NCI-H1930 (cell line): ENCODE measurements at regions not wholly inside any gene's neighbourhood (a gene's known extent, or its start where the extent isn't known, plus 50 kb on each side); places are given as distances from the start of the nearest gene placed in this dataset.

Experiments used
- DNase-seq, 2 experiments: peaks; one replicate each; lab custom pipeline; 2025; lab: John Stamatoyannopoulos, UW

- no peak for DNase-seq
These were observed 107.6 kb upstream of the PRSS58 start for GRCh38 chr7:142365410-142365842.

DNA sequence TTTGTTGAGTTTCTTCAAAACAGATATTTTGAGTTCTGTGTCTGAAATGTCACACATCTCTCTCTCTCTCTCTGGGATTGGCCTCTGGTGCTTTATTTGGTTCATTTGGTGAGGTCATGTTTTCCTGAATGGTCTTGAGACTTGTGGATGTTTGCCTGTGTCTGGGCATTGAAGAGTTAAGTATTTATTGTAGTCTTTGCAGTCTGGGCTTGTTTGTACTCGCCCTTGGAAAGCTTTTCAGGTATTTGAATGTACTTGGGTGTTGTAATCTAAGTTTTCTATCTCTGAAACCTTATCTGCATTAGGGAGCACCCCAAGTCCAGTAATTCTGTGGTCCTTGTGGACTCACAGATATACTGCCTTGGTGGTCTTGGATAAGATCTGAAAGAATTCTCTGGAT, 106.7 kb upstream of the PRSS58 start:
- DNase-seq = no peak

DNA sequence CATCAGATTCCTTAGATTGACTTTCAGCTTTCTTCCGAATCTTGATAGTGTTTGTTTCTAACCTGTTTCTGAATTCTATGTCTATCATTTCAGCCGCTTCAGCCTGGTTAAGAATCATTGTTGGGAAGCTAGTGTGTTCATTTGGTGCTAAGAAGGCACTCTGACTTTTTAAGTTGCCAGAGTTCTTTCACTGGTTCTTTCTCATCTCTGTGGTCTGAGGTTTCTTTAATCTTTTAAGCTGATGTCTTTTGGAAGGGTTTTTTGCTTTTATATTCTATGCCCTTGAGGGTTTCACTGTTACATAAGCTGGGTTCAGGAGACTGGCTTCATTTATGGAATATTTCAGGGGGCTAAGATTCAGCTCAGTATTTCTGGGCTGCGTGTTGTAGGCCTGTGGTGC, 104.5 kb upstream of the PRSS58 start:
- DNase-seq = no peak

DNA sequence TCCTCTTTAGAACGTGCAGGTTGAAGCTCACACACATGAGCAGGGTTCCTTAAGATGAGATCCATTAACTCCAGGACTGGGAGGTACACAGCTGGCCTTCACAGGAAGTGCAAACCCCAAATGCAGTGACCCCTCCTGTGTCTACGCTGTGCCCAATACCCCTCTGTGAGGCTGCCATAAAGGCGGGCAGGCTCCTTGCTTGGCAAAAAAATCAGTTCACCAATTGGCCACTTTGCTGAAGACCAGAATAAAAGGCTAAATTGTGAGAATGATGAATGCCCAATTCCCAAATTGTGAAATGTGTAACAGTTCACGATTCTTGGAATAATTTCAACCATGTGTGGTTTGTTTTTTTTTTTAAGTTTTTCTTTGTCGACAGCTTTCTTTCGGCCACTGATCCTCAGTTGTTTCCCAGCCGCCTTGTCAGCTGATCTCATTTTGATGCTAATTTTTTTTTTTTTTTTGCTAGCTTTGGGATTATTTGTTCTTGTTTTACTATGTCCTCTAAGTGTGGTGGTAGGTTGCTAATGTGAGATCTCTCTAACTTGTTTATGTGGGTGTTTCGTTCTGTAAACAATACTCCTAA, 101.9 kb upstream of the PRSS58 start:
- no peak for DNase-seq

- peak; percentile 66 to 72 for DNase-seq
These were observed 100.2 kb upstream of the PRSS58 start for GRCh38 chr7:142357953-142358520.

DNA sequence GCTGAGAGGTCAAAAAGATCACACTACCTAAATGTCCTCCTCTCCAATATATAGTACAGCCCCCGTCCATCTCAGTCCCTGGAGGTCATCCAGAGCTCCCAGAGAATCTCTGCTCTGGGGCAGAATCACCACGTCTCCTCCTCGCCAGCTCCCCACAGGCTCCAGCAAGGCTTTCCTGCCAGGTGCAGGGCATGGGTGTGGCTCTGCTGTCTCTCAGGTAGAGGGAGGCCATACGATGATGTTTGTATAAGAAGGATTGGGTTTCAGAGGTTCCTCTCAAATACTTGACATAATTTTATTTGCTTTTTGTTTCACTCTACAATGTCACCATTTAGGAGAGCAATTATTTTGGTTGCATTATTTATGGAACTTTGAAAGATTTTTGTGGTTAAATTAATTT, 98.3 kb upstream of the PRSS58 start:
- DNase-seq = no peak

- DNase-seq = no peak
These were observed 97.5 kb upstream of the PRSS58 start for GRCh38 chr7:142355328-142355727.

GRCh38 chr7:142353147-142354060, 95.5 kb upstream of the PRSS58 start:
- DNase-seq = no peak

DNA sequence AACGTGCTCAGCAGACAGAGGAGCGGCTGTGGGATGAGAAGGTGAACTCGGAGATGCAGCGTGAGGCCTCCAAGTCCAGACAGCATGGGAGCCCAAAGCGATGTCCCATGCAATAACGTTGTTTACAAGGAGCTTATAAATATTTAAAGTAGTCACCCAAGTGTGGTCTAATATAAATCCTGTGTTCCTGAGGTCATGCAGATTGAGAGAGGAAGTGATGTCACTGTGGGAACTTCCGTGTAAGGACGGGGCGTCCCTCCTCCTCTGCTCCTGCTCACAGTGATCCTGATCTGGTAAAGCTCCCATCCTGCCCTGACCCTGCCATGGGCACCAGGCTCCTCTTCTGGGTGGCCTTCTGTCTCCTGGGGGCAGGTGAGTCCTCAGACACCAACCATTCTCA, 94.7 kb upstream of the PRSS58 start:
- DNase-seq = no peak

DNA sequence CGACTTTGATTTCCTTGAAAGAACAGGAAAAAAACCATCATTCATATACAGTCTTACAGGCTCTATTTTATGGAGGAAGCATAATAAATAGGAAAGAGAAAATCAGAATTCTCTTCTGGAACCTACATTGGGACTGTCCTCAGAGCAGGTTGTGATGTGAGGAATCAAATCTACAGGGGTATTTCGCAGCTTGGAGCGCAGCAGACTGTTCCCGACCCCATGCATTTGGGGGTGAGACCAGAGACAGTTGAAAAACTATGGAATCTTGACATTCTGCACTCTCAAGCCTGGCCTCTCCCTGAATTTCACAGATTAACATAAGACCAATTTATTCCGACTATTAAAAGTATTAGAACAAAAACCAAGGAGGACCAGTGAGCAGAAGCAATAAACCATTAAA, 93.3 kb upstream of the PRSS58 start:
- no peak for DNase-seq

GRCh38 chr7:142349670-142350405, 92.0 kb upstream of the PRSS58 start:
- no peak for DNase-seq

DNA sequence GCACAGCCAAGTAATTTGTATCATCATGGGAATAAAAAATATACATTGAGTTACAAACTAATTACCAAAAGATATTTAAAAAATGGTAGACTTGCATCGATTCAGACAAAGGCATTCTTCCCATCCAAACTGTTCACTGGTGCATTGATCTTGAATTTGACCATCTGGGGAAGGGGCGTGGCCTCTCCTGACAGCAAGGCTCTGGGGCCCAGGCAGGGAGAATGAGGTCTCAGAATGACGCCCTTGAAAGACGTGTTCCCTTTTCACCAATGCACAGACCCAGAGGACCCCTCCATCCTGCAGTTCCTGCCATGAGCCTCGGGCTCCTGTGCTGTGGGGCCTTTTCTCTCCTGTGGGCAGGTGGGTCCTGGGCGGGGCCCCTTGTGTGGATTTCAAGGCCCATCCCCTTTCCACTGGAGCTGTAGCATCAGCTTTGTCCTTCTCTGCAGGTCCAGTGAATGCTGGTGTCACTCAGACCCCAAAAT, 91.1 kb upstream of the PRSS58 start:
- no peak for DNase-seq

DNA sequence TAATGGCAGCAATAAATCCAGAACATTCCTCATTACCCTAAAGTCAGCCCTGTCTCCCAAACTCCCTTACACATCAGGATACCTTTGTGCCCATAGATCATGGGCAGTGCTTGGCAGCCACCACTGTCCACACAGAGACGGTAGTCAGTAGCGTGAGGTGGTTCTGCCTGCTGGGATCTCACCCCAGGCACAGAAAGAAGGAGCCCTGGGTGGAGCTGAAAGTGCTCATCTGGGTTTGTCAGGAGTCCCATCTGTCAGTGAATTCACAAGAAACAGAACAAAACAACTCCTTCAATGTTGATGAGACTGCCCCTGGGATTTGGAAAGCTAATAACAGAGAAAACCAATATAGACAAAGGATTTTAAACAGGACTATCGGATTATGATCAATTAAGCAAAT, 90.2 kb upstream of the PRSS58 start:
- no peak for DNase-seq

DNA sequence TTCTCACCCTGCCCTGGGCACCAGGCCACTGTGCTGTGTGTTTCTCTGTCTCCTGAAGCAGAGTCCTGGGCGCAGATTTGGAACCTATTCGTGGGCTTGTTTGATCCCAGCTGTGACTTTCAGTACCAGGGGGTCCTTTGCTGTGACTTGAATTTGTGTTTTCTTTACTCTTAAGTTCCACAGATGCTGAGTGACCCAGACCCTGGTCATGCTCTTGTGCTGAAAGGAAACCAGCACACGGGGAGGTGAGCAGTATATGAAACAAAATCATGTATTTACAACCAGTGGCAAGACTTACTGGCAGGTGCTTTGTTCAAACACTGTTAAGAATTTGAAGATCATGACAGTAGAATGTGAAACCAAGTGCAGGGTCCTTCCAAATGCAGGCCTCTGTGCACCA, 89.2 kb upstream of the PRSS58 start:
- no peak for DNase-seq

GRCh38 chr7:142345811-142346210, 88.0 kb upstream of the PRSS58 start:
- DNase-seq = no peak

DNA sequence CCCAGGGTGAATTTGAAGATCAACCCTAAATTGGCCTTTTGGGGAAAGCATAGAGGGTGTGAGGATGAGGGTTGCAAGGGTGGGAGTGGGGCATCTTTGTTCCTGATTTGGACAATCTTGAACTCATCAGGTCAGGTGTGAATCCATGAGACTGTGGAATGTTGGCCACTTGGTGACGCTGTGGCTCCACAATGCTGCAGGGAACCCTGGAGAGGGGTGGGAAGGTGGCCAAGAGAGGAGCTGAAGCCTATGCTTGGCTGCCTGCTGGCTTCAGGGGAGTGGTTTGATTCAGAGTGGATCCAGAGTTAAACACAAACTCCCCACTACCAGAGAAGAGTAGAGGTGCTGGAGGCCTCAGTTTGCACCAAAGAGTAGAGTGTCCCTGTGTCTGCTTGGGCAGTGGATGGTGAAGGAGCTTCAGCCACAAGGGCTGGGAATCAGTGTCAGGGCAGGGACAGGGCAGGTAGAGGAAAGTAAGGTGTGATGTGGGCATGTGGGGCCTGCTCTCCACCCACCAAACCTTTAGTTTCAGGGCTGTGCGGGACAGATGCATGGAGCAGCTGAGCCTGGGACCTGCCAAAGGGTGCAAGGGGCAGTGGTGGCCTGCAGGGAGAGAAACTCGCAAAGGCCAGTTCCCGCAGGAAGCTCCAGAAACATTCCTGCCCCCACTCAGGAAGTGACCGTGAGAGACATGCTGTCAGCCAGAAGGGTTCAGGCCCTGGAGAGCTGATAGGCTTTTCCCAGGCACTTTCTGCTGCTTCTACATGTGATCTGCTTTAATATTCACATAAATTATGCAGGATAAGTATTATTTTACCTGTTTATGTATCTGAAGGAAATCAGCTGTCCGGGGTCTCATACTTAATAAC, 81.0 kb upstream of the PRSS58 start:
- peak in 1 of 2 experiments; percentile 34 for DNase-seq

DNA sequence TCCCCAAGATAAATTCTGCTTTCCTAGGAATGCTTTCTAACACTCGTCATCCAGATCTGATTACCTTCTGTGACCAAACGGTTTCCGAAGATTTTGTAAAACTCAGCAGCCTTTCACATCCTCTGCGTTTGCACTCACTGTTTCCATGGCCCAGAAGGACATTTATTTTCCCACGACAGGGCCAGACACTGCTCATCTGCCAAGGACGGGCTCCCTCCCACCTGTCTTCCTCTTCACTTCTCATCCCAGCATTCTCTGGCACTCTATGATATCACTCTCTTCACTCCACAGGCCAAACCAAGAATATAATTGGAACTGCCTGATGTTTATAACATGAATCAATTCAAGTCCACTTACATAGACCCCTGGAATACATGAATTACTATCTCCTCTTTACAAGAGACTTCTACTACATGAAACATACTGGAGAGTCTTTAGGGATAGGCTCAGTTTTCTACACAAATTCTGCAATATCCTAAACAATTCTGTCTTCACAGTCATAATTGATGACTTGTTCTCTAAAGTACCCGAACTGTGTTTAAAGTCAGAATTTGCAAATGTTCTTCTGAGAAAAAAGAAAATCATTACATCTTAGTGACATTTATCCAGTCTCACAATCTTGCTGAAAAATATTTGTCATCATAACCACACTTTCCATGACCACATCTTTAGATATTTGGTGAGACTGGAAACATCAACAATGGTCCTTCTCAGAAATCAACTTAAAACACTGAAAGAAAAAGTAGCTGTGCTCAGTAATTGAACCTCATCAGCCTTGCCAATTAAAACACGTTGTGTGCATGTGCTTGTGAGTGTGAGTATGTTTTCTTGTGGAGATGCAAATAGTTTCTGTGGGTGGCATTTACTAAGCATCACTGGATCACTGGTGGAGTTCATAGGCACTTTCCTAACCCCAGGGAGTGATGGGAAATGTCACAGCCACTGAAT, 79.5 kb upstream of the PRSS58 start:
- DNase-seq = no peak

DNA sequence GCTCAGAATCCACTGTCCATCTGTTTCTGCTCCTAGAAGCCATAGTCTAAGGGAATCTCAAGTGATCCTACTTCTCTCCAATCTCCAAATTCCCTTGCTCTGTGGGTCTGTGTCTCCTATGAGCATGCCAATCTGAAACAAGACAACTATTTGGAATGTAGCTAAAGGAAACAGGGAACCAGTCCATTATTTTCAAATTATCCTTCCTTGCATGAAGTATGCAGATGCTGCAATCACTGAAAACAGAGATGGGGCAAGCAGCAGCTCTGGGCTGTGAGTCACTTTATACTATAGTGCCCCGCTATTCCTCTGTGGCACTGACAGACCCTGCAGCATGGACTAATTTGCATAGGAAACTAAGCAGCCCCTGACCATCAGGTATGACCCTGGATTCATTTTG, 76.9 kb upstream of the PRSS58 start:
- no peak for DNase-seq

- DNase-seq = no peak
These were observed 76.4 kb upstream of the PRSS58 start for GRCh38 chr7:142334236-142334635.

- no peak for DNase-seq
These were observed 74.6 kb upstream of the PRSS58 start for GRCh38 chr7:142332421-142332820.
